Ovary (tissue), 7 donors: ENCODE measurements at regions not wholly inside any gene's neighbourhood (a gene's known extent, or its start where the extent isn't known, plus 50 kb on each side); places are given as distances from the start of the nearest gene placed in this dataset.

Experiments used
- DNase-seq, 5 donors: peaks; one replicate each; pipeline ENCODE4 v3.0.0-alpha.2; 2019 to 2020
- H3K27ac ChIP-seq, 2 donors: fragments of 200-600 bp; one replicate each; pipeline versions ENCODE4 v1.5.1 to v1.8.0; 2019 to 2022
- H3K27me3 ChIP-seq: fragments of 200-600 bp; one replicate; pipeline ENCODE4 v1.8.0; 2022
- H3K36me3 ChIP-seq: fragments of 200-600 bp; sonication (generic); one replicate; pipeline ENCODE4 v1.5.1; 2019
- H3K4me1 ChIP-seq: one replicate; pipeline ENCODE4 v1.8.1; 2013; ENCODE audit warnings: mild to moderate bottlenecking, moderate library complexity; ENCODE audit not compliant: insufficient read depth
- H3K4me3 ChIP-seq: fragments of 200-600 bp; sonication (generic); one replicate; pipeline ENCODE4 v1.5.1; 2017
- H3K9me3 ChIP-seq, 2 donors: fragments of 200-600 bp in 1 of 2; sonication (generic) in 1 of 2; one replicate each; pipeline versions ENCODE4 v1.5.1 to v1.8.1; 2013 to 2019; ENCODE audit warnings: mild to moderate bottlenecking in 1 of 2, moderate library complexity in 1 of 2
- EP300 ChIP-seq: sonication (generic); formaldehyde crosslinking; IDR thresholded peaks from one replicate; pipeline ENCODE4 v1.6.1; 2017; ENCODE audit warnings: antibody characterized with exemption
- POLR2A ChIP-seq: fragments of 450-650 bp; IDR thresholded peaks from one replicate; pipeline ENCODE4 v1.6.1; 2017; ENCODE audit warnings: antibody characterized with exemption, mild to moderate bottlenecking, moderate library complexity
- WGBS, 3 donors: extraction: QIAGEN DNeasy Blood & Tissue Kit in 1 of 3; methylation state at CpG; one replicate each; pipeline versions ENCODE4 v1.1.5 to v1.1.7; 2013 to 2017; 5-methylcytosine and 5-hydroxymethylcytosine counted together
- intact Hi-C, 4 donors: fragments of 100-400 bp; cut with DNase I; formaldehyde crosslinking; loops; one replicate each; pipeline versions ENCODE4 v1.11.0 to v1.15.1; 2022 to 2023
- TF ChIP-seq, protein P1 (sequence below), 3 donors: fragments of 450-650 bp in 2 of 3; fragments of 200-600 bp in 1 of 3; IDR thresholded peaks; one replicate each; pipeline versions ENCODE4 v1.5.1 to v1.8.0; 2016 to 2022; ENCODE audit warnings: antibody characterized with exemption in 3 of 3, mild to moderate bottlenecking in 1 of 3
- donor health status: DM: no; HTN: no; CAD: no; lungs with moderate emphysema.
- donor health status: DM: no; HTN: no; CAD: no.
- donor health status: Bipolar disorder and iron deficiency.
- donor health status: DM: no; HTN: no; CAD: no.
- donor health status: DM: yes; HTN: yes; CAD: no.

DNA sequence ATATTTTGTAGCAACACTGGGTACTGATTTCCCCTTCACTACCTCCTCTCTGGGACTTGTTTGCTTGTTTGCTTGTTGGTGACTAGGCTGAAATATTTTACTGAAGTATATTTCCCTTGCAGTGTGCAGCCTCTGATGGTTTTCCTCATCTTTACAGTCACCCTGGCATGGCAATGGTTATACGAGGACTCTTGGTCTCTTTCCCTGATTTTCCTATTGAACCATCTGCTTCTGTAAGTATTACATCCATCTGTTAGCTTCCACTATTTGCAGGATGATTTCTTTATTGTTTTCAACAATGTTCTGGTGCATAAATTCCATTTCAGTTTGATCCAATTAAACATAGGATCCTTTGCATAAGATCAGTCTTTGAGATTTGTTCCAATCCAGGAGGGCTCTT lies 465.1 kb downstream of the MEI4 start:
- Histone ChIP-seq H3K27ac (no peak overlapping the region), H3K9me3 (no peaks in the 10 kb centered on the region), H3K4me1 (no peaks in the 10 kb centered on the region), H3K4me3 (no peak overlapping the region), H3K36me3 (no peaks in the 10 kb centered on the region), H3K27me3 (no peaks in the 10 kb centered on the region)
- DNase-seq, result no peak
- TF ChIP-seq POLR2A, result no peak
- TF ChIP-seq, protein P1, sequence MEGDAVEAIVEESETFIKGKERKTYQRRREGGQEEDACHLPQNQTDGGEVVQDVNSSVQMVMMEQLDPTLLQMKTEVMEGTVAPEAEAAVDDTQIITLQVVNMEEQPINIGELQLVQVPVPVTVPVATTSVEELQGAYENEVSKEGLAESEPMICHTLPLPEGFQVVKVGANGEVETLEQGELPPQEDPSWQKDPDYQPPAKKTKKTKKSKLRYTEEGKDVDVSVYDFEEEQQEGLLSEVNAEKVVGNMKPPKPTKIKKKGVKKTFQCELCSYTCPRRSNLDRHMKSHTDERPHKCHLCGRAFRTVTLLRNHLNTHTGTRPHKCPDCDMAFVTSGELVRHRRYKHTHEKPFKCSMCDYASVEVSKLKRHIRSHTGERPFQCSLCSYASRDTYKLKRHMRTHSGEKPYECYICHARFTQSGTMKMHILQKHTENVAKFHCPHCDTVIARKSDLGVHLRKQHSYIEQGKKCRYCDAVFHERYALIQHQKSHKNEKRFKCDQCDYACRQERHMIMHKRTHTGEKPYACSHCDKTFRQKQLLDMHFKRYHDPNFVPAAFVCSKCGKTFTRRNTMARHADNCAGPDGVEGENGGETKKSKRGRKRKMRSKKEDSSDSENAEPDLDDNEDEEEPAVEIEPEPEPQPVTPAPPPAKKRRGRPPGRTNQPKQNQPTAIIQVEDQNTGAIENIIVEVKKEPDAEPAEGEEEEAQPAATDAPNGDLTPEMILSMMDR (IDR thresholded peaks at IDR 0.05), result no peak
- TF ChIP-seq EP300, result no peak
- intact Hi-C loops, result no loop called here
- 52 to 68% (median 60%) methylated on average over 1 of the region's 1 CpG for WGBS, 3 donors

DNA sequence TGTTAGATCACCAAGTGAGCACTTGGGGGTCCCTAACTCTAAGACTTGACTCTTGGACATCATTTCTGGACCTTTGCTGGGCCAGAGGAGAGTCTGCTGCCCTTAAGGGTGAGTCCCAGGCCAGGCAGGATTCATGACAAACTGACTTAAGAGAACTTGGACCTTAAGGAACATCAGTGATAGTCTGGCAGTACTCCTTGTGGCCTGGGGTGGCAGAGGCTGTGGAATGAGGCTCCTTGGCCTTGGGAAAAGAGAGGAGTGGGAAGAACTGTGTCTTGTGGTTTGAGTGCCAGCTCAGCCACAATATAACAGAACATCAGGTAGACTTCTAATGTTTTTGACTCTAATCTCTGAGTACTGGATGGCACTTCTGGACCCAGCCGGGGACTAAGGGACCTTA lies 478.7 kb downstream of the MEI4 start:
- Histone ChIP-seq H3K36me3 (no peaks in the 10 kb centered on the region), H3K27ac (no peak overlapping the region), H3K9me3 (no peaks in the 10 kb centered on the region), H3K27me3 (no peaks in the 10 kb centered on the region), H3K4me1 (no peaks in the 10 kb centered on the region), H3K4me3 (no peak overlapping the region)
- no peak for DNase-seq
- intact Hi-C loops, result no loop called here
- no peak for TF ChIP-seq EP300
- TF ChIP-seq, protein P1 (IDR thresholded peaks at IDR 0.05), result no peak
- no peak for TF ChIP-seq POLR2A
- 83 to 100% (median 83%) methylated on average over 1 of the region's 1 CpG for WGBS, 3 donors

DNA sequence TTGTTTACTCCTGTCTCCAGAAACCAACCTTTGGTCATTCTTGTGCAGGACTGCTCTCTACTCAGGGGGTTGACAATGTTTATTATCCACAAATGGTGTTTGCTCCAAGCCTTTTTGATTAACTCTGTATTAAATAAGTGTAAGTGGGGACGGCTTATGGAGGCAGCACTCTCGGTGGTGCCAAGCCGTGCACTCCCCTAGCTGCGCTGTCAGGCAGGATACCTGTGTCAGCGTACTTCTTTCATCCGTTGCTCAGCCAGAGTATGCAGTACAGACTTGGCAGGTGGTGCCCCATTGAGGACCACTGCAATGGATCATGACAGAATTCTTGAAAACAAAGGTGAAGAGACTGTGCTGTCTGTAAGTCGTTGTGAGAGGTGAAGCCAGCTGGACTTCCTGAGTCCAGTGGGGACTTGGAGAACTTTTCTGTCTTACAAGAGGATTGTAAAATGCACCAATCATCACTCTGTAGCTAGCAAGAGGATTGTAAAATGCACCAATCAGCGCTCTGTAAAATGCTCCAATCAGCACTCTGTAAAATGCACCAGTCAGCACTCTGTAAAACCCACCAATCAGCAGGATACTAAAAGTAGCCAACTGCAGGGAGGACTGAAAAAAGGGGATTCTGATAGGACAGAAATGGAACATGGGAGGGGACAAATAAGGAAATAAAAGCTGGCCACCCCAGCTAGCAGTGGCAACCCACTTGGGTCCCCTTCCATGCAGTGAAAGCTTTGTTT lies 480.0 kb downstream of the MEI4 start:
- Histone ChIP-seq H3K27me3 (no peaks in the 10 kb centered on the region), H3K27ac (no peak overlapping the region), H3K9me3 (no peaks in the 10 kb centered on the region), H3K36me3 (no peaks in the 10 kb centered on the region), H3K4me3 (no peak overlapping the region), H3K4me1 (no peaks in the 10 kb centered on the region)
- intact Hi-C loops, result no loop called here
- 75 to 79% (median 76%) methylated on average over 8 of the region's 8 CpGs for WGBS, 3 donors
- TF ChIP-seq POLR2A (no peak), EP300 (no peak)
- TF ChIP-seq, protein P1 (IDR thresholded peaks at IDR 0.05), result no peak
- no peak for DNase-seq

DNA sequence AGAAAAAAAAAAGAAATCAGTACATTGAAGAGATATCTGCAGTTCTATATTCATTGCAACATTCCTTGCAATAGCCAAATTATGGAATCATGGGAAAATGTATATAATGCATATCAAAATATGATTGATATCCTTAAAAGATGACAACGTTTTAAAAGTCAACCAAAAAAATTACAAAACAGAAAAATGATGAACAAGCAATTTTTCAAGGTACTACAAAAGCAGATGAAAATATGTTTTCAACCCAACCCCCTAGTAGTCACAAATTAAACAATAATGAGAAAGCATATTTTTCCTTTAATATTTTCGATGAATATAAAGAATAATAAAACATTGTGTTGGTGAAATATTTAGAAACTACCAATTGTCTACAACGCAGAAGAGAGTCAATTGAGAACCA lies 497.6 kb downstream of the MEI4 start:
- Histone ChIP-seq H3K4me1 (no peaks in the 10 kb centered on the region), H3K27me3 (no peaks in the 10 kb centered on the region), H3K4me3 (no peak overlapping the region), H3K36me3 (no peaks in the 10 kb centered on the region), H3K9me3 (no peaks in the 10 kb centered on the region), H3K27ac (no peak overlapping the region)
- no peak for DNase-seq
- TF ChIP-seq POLR2A (no peak), EP300 (no peak)
- TF ChIP-seq, protein P1 (IDR thresholded peaks at IDR 0.05), result no peak
- intact Hi-C loops, result no loop called here
- WGBS, 3 donors, result 72 to 80% (median 76%) methylated on average over 3 of the region's 3 CpGs
